Fibroblast of the aortic adventitia (primary cell): ENCODE measurements at regions not wholly inside any gene's neighbourhood (a gene's known extent, or its start where the extent isn't known, plus 50 kb on each side); places are given as distances from the start of the nearest gene placed in this dataset.
"Not testable (repeated sequence)": the region's sequence is repeated elsewhere in the genome, so short reads cannot be mapped to it uniquely, and the experiment has no call there.

Source experiments
- DNase-seq: peaks from one replicate; pipeline ENCODE4 v3.0.0-alpha.2; 2010; ENCODE audit warnings: low read depth
- H3K4me3 ChIP-seq: 2 replicates; pipeline ENCODE4 v1.5.1; 2011; ENCODE audit warnings: low read depth, mild to moderate bottlenecking, control low read depth, low read length, moderate library complexity
- CTCF ChIP-seq: IDR thresholded peaks from 2 replicates; pipeline ENCODE4 v1.5.1; 2011; ENCODE audit warnings: mild to moderate bottlenecking, low read length, control low read depth, inconsistent platforms; ENCODE audit not compliant: insufficient read depth

GRCh38 chr10:65270969-65271368, 1654.9 kb upstream of the LRRTM3 start:
- DNase-seq, result no peak
- no peak overlapping the region for H3K4me3 ChIP-seq
- TF ChIP-seq CTCF, result no peak

GRCh38 chr10:65273115-65273514, 1652.7 kb upstream of the LRRTM3 start:
- DNase-seq, result no peak
- H3K4me3 ChIP-seq, result no peak overlapping the region
- no peak for TF ChIP-seq CTCF

DNA sequence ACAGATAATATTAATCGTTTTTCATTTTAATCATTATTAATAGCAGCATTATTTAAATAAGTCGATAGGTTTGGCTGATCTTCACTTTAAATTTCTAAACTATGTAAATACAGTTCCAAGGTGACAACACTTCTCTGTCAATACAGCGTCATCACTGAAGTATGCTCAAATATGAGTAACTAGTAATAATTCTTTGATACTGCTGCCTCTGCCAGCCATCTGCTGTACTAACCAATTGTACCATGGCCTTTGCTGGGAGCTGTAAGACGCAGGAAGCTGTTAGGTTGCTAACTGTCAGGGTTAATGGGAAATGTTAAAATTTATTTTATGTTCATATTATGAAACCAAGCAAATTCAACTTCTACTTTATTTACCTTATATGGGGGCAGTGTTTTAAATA, 1650.5 kb upstream of the LRRTM3 start:
- no peak for TF ChIP-seq CTCF
- no peak for DNase-seq
- H3K4me3 ChIP-seq, result no peak overlapping the region

- no peak for DNase-seq
- H3K4me3 ChIP-seq, result no peak overlapping the region
- no peak for TF ChIP-seq CTCF
Measured at GRCh38 chr10:65284495-65285041, 1641.3 kb upstream of the LRRTM3 start.

DNA sequence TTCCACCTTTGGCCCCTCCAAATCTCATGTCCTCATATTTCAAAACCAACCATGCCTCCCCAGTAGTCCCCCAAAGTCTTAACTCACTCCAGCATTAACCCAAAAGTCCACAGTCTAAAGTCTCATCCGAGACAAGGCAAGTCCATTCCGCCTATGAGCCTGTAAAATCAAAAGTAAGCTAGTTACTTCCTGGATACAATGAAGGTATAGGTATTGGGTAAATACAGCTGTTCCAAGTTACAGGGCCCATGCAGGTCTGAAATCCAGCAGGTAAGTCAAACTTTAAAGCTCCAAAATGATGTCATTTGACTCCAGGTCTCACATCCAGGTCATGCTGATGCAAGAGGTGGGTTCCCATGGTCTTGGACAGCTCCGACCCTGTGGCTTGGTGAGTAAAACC, 1640.1 kb upstream of the LRRTM3 start:
- DNase-seq, H3K4me3 ChIP-seq: not testable (repeated sequence)

DNA sequence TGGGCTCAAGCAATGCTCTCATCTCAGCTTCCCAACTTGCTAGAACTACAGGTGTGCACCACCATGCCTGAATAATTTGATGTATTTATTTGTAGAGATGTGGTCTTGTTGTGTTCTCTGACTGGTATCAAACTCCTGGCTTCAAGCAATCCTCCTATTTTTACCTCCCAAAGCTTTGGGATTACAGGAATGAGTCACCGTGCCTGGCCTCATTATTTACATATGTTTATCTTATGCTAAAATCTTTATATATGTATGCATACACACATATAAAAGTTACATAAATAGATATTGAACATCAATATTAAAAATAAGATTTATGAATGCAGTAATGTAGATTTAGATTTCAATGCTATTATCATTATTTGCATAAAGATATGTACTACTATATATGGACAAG, 1634.5 kb upstream of the LRRTM3 start:
- no peak overlapping the region for H3K4me3 ChIP-seq
- no peak for DNase-seq
- TF ChIP-seq CTCF, result no peak

- no peak for DNase-seq
- TF ChIP-seq CTCF, result no peak
- no peak overlapping the region for H3K4me3 ChIP-seq
Measured at GRCh38 chr10:65292551-65292950, 1633.3 kb upstream of the LRRTM3 start.
